ENCODE measurements at regions not wholly inside any gene's neighbourhood (a gene's known extent, or its start where the extent isn't known, plus 50 kb on each side); places are given as distances from the start of the nearest gene placed in this dataset.

DNA sequence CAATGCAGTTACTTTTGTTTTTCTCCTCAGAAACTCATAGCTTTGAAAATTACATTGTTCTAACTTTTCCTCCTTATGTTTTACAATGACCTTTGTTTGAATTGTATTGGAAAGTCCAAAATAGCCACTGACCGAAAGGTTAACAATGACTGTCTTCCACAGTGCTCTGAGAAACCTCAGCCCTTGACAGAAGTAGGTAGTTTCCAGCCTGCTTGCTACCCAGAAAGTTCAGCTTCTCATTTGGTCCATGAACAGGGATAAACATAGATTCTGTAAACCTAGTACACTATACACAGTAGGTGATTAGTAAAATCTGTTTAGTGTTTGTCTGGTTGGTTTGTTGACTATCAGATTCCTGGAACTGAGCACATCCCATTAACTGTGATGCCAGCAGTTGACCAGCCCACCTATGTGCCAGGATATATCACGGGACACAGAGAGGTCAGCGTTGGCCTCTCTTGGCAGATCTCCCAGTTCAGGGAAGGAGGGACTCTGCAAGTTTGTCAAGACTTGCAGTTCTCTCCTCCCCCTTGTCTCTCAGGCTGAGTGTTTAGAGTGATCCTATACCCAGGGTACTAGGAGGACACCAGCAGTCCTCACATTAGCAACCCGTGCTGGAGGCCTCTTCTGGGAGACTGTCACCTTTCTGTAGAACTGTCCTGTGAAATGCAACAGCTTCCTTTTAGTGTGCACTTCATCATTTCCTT lies 297.6 kb downstream of the ARHGAP12 start:
- TF ChIP-seq CTCF (IDR thresholded peaks at IDR 0.05; ENCODE audit: insufficient read depth, low read length), result no peak
- peak; percentile 37 for DNase-seq (ENCODE audit: low read depth)
- no peak overlapping the region for H3K4me3 ChIP-seq (ENCODE audit: low read depth, low read length)

- no peak for DNase-seq (ENCODE audit: low read depth)
- no peak for TF ChIP-seq CTCF (IDR thresholded peaks at IDR 0.05; ENCODE audit: insufficient read depth, low read length)
- no peak overlapping the region for H3K4me3 ChIP-seq (ENCODE audit: low read depth, low read length)
Observed at GRCh38 chr10:31625566-31625965, 303.1 kb downstream of the ARHGAP12 start.

- no peak for DNase-seq (ENCODE audit: low read depth)
- TF ChIP-seq CTCF (IDR thresholded peaks at IDR 0.05; ENCODE audit: insufficient read depth, low read length), result no peak
Observed at GRCh38 chr10:31624611-31625010, 304.0 kb downstream of the ARHGAP12 start.

DNA sequence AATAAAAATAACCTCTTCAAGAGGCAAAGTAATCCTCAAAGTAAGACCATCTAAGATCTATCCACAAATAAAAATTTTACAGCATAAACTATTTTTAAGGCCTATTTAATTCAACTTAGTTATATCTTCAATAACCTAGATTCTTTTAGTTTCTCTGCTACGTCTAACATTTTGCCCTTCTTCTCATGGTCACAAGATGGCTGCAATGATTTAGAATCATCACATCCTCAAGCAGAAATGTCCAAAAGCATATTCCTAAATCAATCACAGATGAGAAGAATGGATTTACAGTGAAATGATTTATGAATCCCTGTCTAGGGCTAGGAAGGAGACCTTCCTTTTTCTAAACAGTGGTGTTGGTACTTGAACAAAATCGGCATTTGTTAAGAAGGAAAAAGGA lies 304.7 kb downstream of the ARHGAP12 start:
- no peak overlapping the region for H3K4me3 ChIP-seq (ENCODE audit: low read depth, low read length)
- TF ChIP-seq CTCF (IDR thresholded peaks at IDR 0.05; ENCODE audit: insufficient read depth, low read length), result no peak

More at GRCh38 chr10:31624611-31625010, 304.0 kb downstream of the ARHGAP12 start:
- no peak overlapping the region for H3K4me3 ChIP-seq (ENCODE audit: low read depth, low read length)

GRCh38 chr10:31623466-31623865 lies 304.4 kb downstream of the ZEB1 start:
- no peak for TF ChIP-seq CTCF (IDR thresholded peaks at IDR 0.05; ENCODE audit: insufficient read depth, low read length)
- DNase-seq (ENCODE audit: low read depth), result peak; percentile 94
- H3K4me3 ChIP-seq (ENCODE audit: low read depth, low read length), result no peak overlapping the region

More for the DNA sequence above, 304.7 kb downstream of the ARHGAP12 start:
- no peak for DNase-seq (ENCODE audit: low read depth)

DNA sequence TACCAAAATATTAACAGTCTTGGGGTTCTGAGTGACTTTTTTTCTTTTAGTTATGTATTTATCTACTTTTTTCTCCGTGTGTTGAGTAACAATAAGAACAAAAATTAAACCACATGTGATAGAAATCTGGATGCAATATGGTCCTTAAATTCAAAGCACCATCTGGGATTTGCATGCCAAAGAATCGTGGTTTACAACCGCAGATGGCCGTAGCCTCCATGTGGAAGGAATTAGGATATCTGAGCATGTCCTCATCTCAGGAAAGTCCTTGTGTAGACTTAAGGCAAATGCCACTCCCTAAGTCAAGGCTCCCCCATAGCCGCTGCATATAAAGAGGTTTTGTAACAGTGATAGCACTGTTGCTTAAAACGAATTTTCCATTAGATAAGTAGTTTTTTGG lies 304.0 kb downstream of the ZEB1 start:
- no peak overlapping the region for H3K4me3 ChIP-seq (ENCODE audit: low read depth, low read length)
- DNase-seq (ENCODE audit: low read depth), result peak; percentile 96
- peak; percentile 54 for TF ChIP-seq CTCF (IDR thresholded peaks at IDR 0.05; ENCODE audit: insufficient read depth, low read length)

- DNase-seq (ENCODE audit: low read depth), result no peak
- no peak for TF ChIP-seq CTCF (IDR thresholded peaks at IDR 0.05; ENCODE audit: insufficient read depth, low read length)
- H3K4me3 ChIP-seq (ENCODE audit: low read depth, low read length), result no peak overlapping the region
Observed at GRCh38 chr10:31621733-31622132, 302.7 kb downstream of the ZEB1 start.
